ENCODE measurements at regions not wholly inside any gene's neighbourhood (a gene's known extent, or its start where the extent isn't known, plus 50 kb on each side); places are given as distances from the start of the nearest gene placed in this dataset. TPM values are rescaled to one million over a fixed set of nuclear protein-coding genes. Genes with fewer than 3 reads are reported as not detected.

DNA sequence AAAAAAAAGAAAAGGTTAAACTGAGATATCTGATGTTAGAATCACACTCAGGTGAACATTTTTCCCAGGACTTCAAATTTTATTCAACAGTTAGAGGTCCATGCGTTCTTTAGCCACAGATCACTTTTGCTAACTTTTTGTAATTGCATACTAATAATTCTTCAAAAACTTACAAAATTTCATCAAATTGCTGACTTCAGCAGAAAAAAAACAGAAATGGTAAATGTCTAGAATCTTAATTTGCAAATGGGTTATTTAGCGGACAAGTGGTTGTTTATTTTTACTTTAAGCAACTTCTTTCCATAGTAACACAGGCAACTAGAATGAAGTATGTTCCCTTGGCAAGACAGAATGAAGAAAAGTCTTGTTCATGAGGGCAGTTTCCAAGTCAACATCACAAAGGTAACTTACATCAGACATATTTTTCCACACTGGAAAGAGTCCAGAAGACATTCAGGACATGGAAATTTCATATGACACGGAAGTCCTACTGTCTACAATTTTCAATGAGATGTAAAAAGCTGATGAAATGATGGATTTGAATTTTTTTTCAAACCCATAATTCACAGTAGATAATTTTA lies 62.5 kb upstream of the SOX5 start:
- H3K27me3 ChIP-seq (ENCODE audit: insufficient read depth, low read length): no peaks in the 10 kb centered on the region
- no peaks in the 10 kb centered on the region for H3K36me3 ChIP-seq (ENCODE audit: insufficient read depth, low read length)
- no peak overlapping the region for H3K9ac ChIP-seq (ENCODE audit: low read length)
- no peak overlapping the region for H3K4me3 ChIP-seq (ENCODE audit: insufficient read depth, low read depth, low read length)
- H4K20me1 ChIP-seq (ENCODE audit: insufficient read depth, low read length): no peaks in the 10 kb centered on the region
- H2AFZ ChIP-seq (ENCODE audit: low read depth, low read length): no peak overlapping the region
- no peaks in the 10 kb centered on the region for H3K9me3 ChIP-seq (ENCODE audit: insufficient read depth, low read depth, low read length)
- H3K4me2 ChIP-seq (ENCODE audit: low read length): no peak overlapping the region
- no peak for TF ChIP-seq EZH2 (IDR thresholded peaks at IDR 0.05; ENCODE audit: insufficient read depth, low read length)
- TF ChIP-seq, protein P1, sequence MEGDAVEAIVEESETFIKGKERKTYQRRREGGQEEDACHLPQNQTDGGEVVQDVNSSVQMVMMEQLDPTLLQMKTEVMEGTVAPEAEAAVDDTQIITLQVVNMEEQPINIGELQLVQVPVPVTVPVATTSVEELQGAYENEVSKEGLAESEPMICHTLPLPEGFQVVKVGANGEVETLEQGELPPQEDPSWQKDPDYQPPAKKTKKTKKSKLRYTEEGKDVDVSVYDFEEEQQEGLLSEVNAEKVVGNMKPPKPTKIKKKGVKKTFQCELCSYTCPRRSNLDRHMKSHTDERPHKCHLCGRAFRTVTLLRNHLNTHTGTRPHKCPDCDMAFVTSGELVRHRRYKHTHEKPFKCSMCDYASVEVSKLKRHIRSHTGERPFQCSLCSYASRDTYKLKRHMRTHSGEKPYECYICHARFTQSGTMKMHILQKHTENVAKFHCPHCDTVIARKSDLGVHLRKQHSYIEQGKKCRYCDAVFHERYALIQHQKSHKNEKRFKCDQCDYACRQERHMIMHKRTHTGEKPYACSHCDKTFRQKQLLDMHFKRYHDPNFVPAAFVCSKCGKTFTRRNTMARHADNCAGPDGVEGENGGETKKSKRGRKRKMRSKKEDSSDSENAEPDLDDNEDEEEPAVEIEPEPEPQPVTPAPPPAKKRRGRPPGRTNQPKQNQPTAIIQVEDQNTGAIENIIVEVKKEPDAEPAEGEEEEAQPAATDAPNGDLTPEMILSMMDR (IDR thresholded peaks at IDR 0.05; ENCODE audit: insufficient read depth, low read depth, low read length): no peak
- FAIRE-seq: no peak
- H3K4me3 Mint-ChIP-seq (ENCODE audit: unreplicated experiment): no peak overlapping the region
- H3K4me1 ChIP-seq (ENCODE audit: insufficient read depth, low read length): no peaks in the 10 kb centered on the region
- H3K27ac ChIP-seq (ENCODE audit: low read depth, low read length): no peak overlapping the region
- H3K27ac Mint-ChIP-seq (ENCODE audit: unreplicated experiment): no peak overlapping the region
- H3K4me1 Mint-ChIP-seq (ENCODE audit: low read depth, unreplicated experiment): peaks cover 2% of the 10 kb centered on the region
- H3K79me2 ChIP-seq (ENCODE audit: insufficient read depth, low read length): no peaks in the 10 kb centered on the region
- no peaks in the 10 kb centered on the region for H3K9me3 Mint-ChIP-seq (ENCODE audit: unreplicated experiment)
- no peaks in the 10 kb centered on the region for H3K27me3 Mint-ChIP-seq (ENCODE audit: low read depth, unreplicated experiment)
- H3K36me3 Mint-ChIP-seq (ENCODE audit: low read depth, unreplicated experiment): no peaks in the 10 kb centered on the region
- no peak for DNase-seq (ENCODE audit: low read depth)

DNA sequence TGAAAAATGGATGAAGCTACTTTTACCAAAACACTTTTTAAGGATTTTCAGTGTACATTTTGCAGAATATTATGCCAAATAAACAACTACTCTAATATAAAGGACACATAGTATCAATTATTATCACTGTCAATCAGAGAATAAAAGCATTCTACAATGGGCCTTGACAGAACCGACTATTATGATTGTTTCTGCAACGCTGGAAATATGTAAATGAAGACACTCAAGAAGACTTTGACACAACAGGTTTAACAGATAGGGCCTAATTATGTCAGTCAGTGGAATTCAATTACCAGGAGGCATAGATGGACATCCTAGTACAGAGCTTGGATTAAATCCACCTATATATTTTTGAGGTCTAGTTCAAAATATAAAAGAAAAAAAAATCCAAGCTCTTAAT lies 58.7 kb upstream of the SOX5 start:
- Histone ChIP-seq H3K27ac (ENCODE audit: low read depth, low read length) (no peak overlapping the region), H3K36me3 (ENCODE audit: insufficient read depth, low read length) (no peaks in the 10 kb centered on the region), H2AFZ (ENCODE audit: low read depth, low read length) (no peak overlapping the region), H3K4me1 (ENCODE audit: insufficient read depth, low read length) (no peaks in the 10 kb centered on the region), H3K4me2 (ENCODE audit: low read length) (no peak overlapping the region), H3K4me3 (ENCODE audit: insufficient read depth, low read depth, low read length) (no peak overlapping the region), H4K20me1 (ENCODE audit: insufficient read depth, low read length) (no peaks in the 10 kb centered on the region), H3K9me3 (ENCODE audit: insufficient read depth, low read depth, low read length) (no peaks in the 10 kb centered on the region), H3K27me3 (ENCODE audit: insufficient read depth, low read length) (no peaks in the 10 kb centered on the region), H3K9ac (ENCODE audit: low read length) (no peak overlapping the region), H3K79me2 (ENCODE audit: insufficient read depth, low read length) (no peaks in the 10 kb centered on the region)
- no peaks in the 10 kb centered on the region for H3K36me3 Mint-ChIP-seq (ENCODE audit: low read depth, unreplicated experiment)
- H3K27ac Mint-ChIP-seq (ENCODE audit: unreplicated experiment): no peak overlapping the region
- H3K27me3 Mint-ChIP-seq (ENCODE audit: low read depth, unreplicated experiment): no peaks in the 10 kb centered on the region
- H3K9me3 Mint-ChIP-seq (ENCODE audit: unreplicated experiment): no peaks in the 10 kb centered on the region
- FAIRE-seq (no peak), DNase-seq (ENCODE audit: low read depth) (no peak)
- TF ChIP-seq, protein P1 (IDR thresholded peaks at IDR 0.05; ENCODE audit: insufficient read depth, low read depth, low read length): no peak
- no peak for TF ChIP-seq EZH2 (IDR thresholded peaks at IDR 0.05; ENCODE audit: insufficient read depth, low read length)
- no peaks in the 10 kb centered on the region for H3K4me1 Mint-ChIP-seq (ENCODE audit: low read depth, unreplicated experiment)
- H3K4me3 Mint-ChIP-seq (ENCODE audit: unreplicated experiment): no peak overlapping the region

Small RNA genes lying in the stretch of these regions (microRNA-seq; reads per million reads assigned to microRNA genes)
- not detected for gene MIR920
